GM19328 (cell line): ENCODE measurements at regions not wholly inside any gene's neighbourhood (a gene's known extent, or its start where the extent isn't known, plus 50 kb on each side); places are given as distances from the start of the nearest gene placed in this dataset.
"Not testable (repeated sequence)": the region's sequence is repeated elsewhere in the genome, so short reads cannot be mapped to it uniquely, and the experiment has no call there.

ENCODE experiments used
- ATAC-seq: cut with Tn5 transposase; IDR thresholded peaks from one replicate; pipeline ENCODE4 v1.9.1; 2021; ENCODE audit warnings: mild to moderate bottlenecking, moderate library complexity; ENCODE audit not compliant: unreplicated experiment

- no peak for ATAC-seq
Observed at GRCh38 chr11:116387641-116388040, 385.1 kb downstream of the BUD13 start.

- ATAC-seq = no peak
Observed at GRCh38 chr11:116386118-116386699, 386.6 kb downstream of the BUD13 start.

- no peak for ATAC-seq
Observed at GRCh38 chr11:116384876-116385275, 387.9 kb downstream of the BUD13 start.

- ATAC-seq = no peak
Observed at GRCh38 chr11:116384407-116384806, 388.4 kb downstream of the BUD13 start.

GRCh38 chr11:116379185-116379828 is 393.5 kb downstream of the BUD13 start:
- no peak for ATAC-seq

- no peak for ATAC-seq
Observed at GRCh38 chr11:116376547-116376946, 396.2 kb downstream of the BUD13 start.

GRCh38 chr11:116376054-116376453 is 396.7 kb downstream of the BUD13 start:
- no peak for ATAC-seq

- no peak for ATAC-seq
Observed at GRCh38 chr11:116375221-116375620, 397.6 kb downstream of the BUD13 start.

- no peak for ATAC-seq
Observed at GRCh38 chr11:116374085-116374484, 398.7 kb downstream of the BUD13 start.

- no peak for ATAC-seq
Observed at GRCh38 chr11:116373104-116373944, 399.5 kb downstream of the BUD13 start.

GRCh38 chr11:116371146-116371545 is 401.6 kb downstream of the BUD13 start:
- ATAC-seq = no peak

GRCh38 chr11:116368784-116369183 is 404.0 kb downstream of the BUD13 start:
- no peak for ATAC-seq

- ATAC-seq = no peak
Observed at GRCh38 chr11:116366980-116367645, 405.7 kb downstream of the BUD13 start.

GRCh38 chr11:116366451-116366850 is 406.3 kb downstream of the BUD13 start:
- no peak for ATAC-seq

- not testable (repeated sequence) for ATAC-seq
Observed at GRCh38 chr11:116364925-116365324, 407.9 kb downstream of the BUD13 start.

- ATAC-seq = no peak
Observed at GRCh38 chr11:116364348-116364747, 408.4 kb downstream of the BUD13 start.

GRCh38 chr11:116360221-116360941 is 412.4 kb downstream of the BUD13 start:
- no peak for ATAC-seq

GRCh38 chr11:116357784-116358544 is 414.8 kb downstream of the BUD13 start:
- no peak for ATAC-seq

GRCh38 chr11:116356451-116356850 is 416.3 kb downstream of the BUD13 start:
- no peak for ATAC-seq

- ATAC-seq = no peak
Observed at GRCh38 chr11:116355104-116355503, 417.7 kb downstream of the BUD13 start.
